GM23338 (cell line): ENCODE measurements at regions not wholly inside any gene's neighbourhood (a gene's known extent, or its start where the extent isn't known, plus 50 kb on each side); places are given as distances from the start of the nearest gene placed in this dataset.

ENCODE experiments used
- ATAC-seq: fragments of 200-7000 bp; cut with Tn5 transposase; 3 replicates; pipeline ENCODE4 v1.9.1; 2020
- DNase-seq: peaks from one replicate; pipeline ENCODE4 v3.0.0-alpha.2; 2015; ENCODE audit warnings: low spot score
- H2AFZ ChIP-seq: fragments of 200-600 bp; sonication (generic); 2 replicates; pipeline ENCODE4 v1.8.0; 2016; ENCODE audit warnings: antibody characterized with exemption, mild to moderate bottlenecking, moderate library complexity
- H3F3A ChIP-seq: fragments of 200-600 bp; sonication (generic); replicated peaks from 2 replicates; pipeline ENCODE4 v1.8.0; 2017; ENCODE audit warnings: antibody characterized with exemption, mixed run types, low read depth
- H3K27ac ChIP-seq: fragments of 200-600 bp; sonication (generic); 2 replicates; pipeline ENCODE4 v1.6.1; 2016; ENCODE audit warnings: low read depth
- H3K27me3 ChIP-seq: fragments of 200-600 bp; sonication (generic); 2 replicates; pipeline ENCODE4 v1.8.0; 2016; ENCODE audit warnings: mild to moderate bottlenecking, mixed run types, moderate library complexity; ENCODE audit not compliant: insufficient read depth
- H3K36me3 ChIP-seq: fragments of 200-600 bp; sonication (generic); 2 replicates; pipeline ENCODE4 v1.8.0; 2016; ENCODE audit warnings: mild to moderate bottlenecking; ENCODE audit not compliant: insufficient read depth
- H3K4me1 ChIP-seq: fragments of 200-600 bp; sonication (generic); 2 replicates; pipeline ENCODE4 v1.8.0; 2016; ENCODE audit warnings: mild to moderate bottlenecking, moderate library complexity; ENCODE audit not compliant: insufficient read depth
- H3K4me2 ChIP-seq: fragments of 200-600 bp; sonication (generic); 2 replicates; pipeline ENCODE4 v1.7.1; 2017; ENCODE audit warnings: mixed run types
- H3K4me3 ChIP-seq: fragments of 200-600 bp; sonication (generic); 2 replicates; pipeline ENCODE4 v1.6.1; 2016; ENCODE audit warnings: mixed run types
- H3K79me2 ChIP-seq: fragments of 200-600 bp; sonication (generic); replicated peaks from 2 replicates; pipeline ENCODE4 v1.8.0; 2017; ENCODE audit warnings: mild to moderate bottlenecking; ENCODE audit not compliant: insufficient read depth
- H3K9me2 ChIP-seq: fragments of 200-600 bp; sonication (generic); 2 replicates; pipeline ENCODE4 v1.8.0; 2017; ENCODE audit not compliant: insufficient read depth
- H4K20me1 ChIP-seq: fragments of 200-600 bp; sonication (generic); replicated peaks from 2 replicates; pipeline ENCODE4 v1.8.0; 2017; ENCODE audit warnings: mild to moderate bottlenecking; ENCODE audit not compliant: insufficient read depth
- H3K27ac Mint-ChIP-seq: 2 replicates; pipeline ENCODE4 v1.8.0; 2020; ENCODE audit warnings: inconsistent platforms, mild to moderate bottlenecking, moderate library complexity, mixed read lengths
- H3K27me3 Mint-ChIP-seq: 3 replicates; pipeline ENCODE4 v1.8.0; 2022; ENCODE audit warnings: low read depth, mild to moderate bottlenecking, moderate library complexity, mixed read lengths, inconsistent platforms; ENCODE audit not compliant: insufficient read depth, poor library complexity
- H3K36me3 Mint-ChIP-seq: 3 replicates; pipeline ENCODE4 v1.8.0; 2021; ENCODE audit warnings: low read depth, mild to moderate bottlenecking, inconsistent platforms, moderate library complexity, mixed read lengths
- H3K4me1 Mint-ChIP-seq: 3 replicates; pipeline ENCODE4 v1.8.0; 2020; ENCODE audit warnings: mild to moderate bottlenecking, inconsistent platforms, mixed read lengths
- H3K4me3 Mint-ChIP-seq: 3 replicates; pipeline ENCODE4 v1.8.0; 2021; ENCODE audit warnings: moderate library complexity, mild to moderate bottlenecking, inconsistent platforms, mixed read lengths
- H3K9me3 Mint-ChIP-seq: 3 replicates; pipeline ENCODE4 v1.8.0; 2020; ENCODE audit warnings: moderate library complexity, mild to moderate bottlenecking, inconsistent platforms, mixed read lengths
- CREB1 ChIP-seq: fragments of 250-450 bp; sonication (Bioruptor Pico); IDR thresholded peaks from 2 replicates; pipeline ENCODE4 v1.5.0; 2020; ENCODE audit warnings: low read depth, mild to moderate bottlenecking, moderate library complexity
- EZH2 ChIP-seq: fragments of 200-600 bp; sonication (generic); IDR thresholded peaks from one replicate; pipeline ENCODE4 v1.8.0; 2017; ENCODE audit warnings: antibody characterized with exemption, mild to moderate bottlenecking, low read depth; ENCODE audit not compliant: unreplicated experiment
- EZH2phosphoT487 ChIP-seq: fragments of 200-600 bp; sonication (generic); IDR thresholded peaks from one replicate; pipeline ENCODE4 v1.8.1; 2018; ENCODE audit warnings: antibody characterized with exemption; ENCODE audit not compliant: unreplicated experiment
- JUNB ChIP-seq: IDR thresholded peaks from one replicate; pipeline ENCODE4 v1.6.1; 2016; ENCODE audit warnings: antibody characterized with exemption; ENCODE audit not compliant: unreplicated experiment
- NANOG ChIP-seq: IDR thresholded peaks from 2 replicates; pipeline ENCODE4 v1.6.1; 2016; ENCODE audit warnings: antibody characterized with exemption, borderline replicate concordance
- POLR2AphosphoS5 ChIP-seq: IDR thresholded peaks from 2 replicates; pipeline ENCODE4 v1.6.1; 2016; ENCODE audit warnings: antibody characterized with exemption, low read depth
- ZNF114 ChIP-seq: fragments of 250-450 bp; sonication (Bioruptor Pico); IDR thresholded peaks from 2 replicates; pipeline ENCODE4 v1.5.0; 2020; ENCODE audit warnings: mild to moderate bottlenecking, moderate library complexity
- ZNF331 ChIP-seq: fragments of 250-450 bp; sonication (Bioruptor Pico); IDR thresholded peaks from 2 replicates; pipeline ENCODE4 v1.5.0; 2020; ENCODE audit warnings: low read depth, mild to moderate bottlenecking, moderate library complexity
- TF ChIP-seq, protein P1 (sequence below), 2 experiments: fragments of 200-600 bp in 1 of 2; sonication (generic) in 1 of 2; conservative IDR thresholded peaks; 2 replicates each; pipeline versions ENCODE4 v1.5.1 to v1.6.1; 2016 to 2017; ENCODE audit warnings: antibody characterized with exemption in 2 of 2, low read depth in 2 of 2, mild to moderate bottlenecking in 2 of 2, moderate library complexity in 1 of 2
- TF ChIP-seq, protein P2 (sequence below): IDR thresholded peaks from 2 replicates; pipeline ENCODE4 v1.6.1; 2016; ENCODE audit warnings: antibody characterized with exemption

DNA sequence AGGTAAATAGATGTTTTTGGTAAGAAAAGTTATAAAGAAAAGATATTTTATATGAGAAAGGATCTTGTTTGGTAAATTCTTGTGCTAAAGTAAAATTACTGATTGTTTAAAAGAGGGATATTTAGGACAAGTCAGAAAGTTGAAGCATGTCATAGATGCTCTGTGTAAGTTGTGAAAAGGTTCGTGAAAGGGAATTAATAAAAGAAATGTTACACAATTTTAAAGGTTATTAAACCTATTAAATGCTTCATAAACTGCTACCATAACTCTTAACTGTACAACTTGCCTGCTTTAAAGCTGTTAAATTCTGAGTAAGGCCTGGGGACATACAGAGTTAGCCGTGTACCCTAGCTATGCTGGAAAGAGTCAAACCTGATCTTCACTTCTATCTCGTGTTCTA lies 634.1 kb downstream of the ACTR3B start:
- no peaks in the 10 kb centered on the region for H3K79me2 ChIP-seq
- peaks cover 97% of the 10 kb centered on the region for H3K9me3 Mint-ChIP-seq

DNA sequence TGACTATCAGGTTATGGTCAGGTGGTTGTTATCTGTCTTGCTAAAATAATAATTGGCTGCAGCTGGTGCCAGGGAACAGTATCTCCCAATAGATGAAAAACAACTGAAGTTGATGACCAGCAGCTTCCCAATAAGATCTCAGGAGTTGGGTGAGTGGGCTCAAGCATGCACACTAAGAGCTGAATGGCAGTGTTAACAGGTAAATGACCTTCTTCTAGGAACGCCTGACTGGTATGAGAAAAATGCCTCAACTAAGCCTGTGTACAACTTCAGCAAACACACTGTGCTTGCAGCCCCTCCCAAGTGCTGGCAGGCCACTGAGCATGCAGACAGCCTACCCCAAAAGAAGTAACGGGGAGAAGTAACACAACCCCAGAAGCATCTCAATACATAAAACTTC lies 636.9 kb downstream of the ACTR3B start:
- no peak for ATAC-seq

More for the DNA sequence above, 634.1 kb downstream of the ACTR3B start:
- peaks cover 30% of the 10 kb centered on the region; the same call in 2 of the 3 replicates for H3K36me3 Mint-ChIP-seq
- no peak overlapping the region for H3K4me3 Mint-ChIP-seq
- TF ChIP-seq CREB1 (CRISPR knock-in tag), result no peak
- TF ChIP-seq, protein P1, sequence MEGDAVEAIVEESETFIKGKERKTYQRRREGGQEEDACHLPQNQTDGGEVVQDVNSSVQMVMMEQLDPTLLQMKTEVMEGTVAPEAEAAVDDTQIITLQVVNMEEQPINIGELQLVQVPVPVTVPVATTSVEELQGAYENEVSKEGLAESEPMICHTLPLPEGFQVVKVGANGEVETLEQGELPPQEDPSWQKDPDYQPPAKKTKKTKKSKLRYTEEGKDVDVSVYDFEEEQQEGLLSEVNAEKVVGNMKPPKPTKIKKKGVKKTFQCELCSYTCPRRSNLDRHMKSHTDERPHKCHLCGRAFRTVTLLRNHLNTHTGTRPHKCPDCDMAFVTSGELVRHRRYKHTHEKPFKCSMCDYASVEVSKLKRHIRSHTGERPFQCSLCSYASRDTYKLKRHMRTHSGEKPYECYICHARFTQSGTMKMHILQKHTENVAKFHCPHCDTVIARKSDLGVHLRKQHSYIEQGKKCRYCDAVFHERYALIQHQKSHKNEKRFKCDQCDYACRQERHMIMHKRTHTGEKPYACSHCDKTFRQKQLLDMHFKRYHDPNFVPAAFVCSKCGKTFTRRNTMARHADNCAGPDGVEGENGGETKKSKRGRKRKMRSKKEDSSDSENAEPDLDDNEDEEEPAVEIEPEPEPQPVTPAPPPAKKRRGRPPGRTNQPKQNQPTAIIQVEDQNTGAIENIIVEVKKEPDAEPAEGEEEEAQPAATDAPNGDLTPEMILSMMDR (conservative IDR thresholded peaks at IDR 0.05; ENCODE audit: low read depth in 2 of 2), result no peak
- TF ChIP-seq EZH2, result no peak
- no peak for TF ChIP-seq EZH2phosphoT487
- no peak for TF ChIP-seq POLR2AphosphoS5
- no peak for TF ChIP-seq ZNF114 (CRISPR knock-in tag)
- no peak overlapping the region for H3K27ac Mint-ChIP-seq
- no peaks in the 10 kb centered on the region for H3F3A ChIP-seq
- peaks cover 4% of the 10 kb centered on the region; the same call in 1 of the 2 replicates for H3K36me3 ChIP-seq
- no peak overlapping the region for H2AFZ ChIP-seq
- H3K4me2 ChIP-seq, result no peak overlapping the region
- no peak overlapping the region for H3K27ac ChIP-seq
- H3K27me3 ChIP-seq, result no peaks in the 10 kb centered on the region
- peak; percentile 28 for DNase-seq
- no peaks in the 10 kb centered on the region for H3K4me1 Mint-ChIP-seq
- peaks cover 3% of the 10 kb centered on the region for H3K27me3 Mint-ChIP-seq
- H3K4me3 ChIP-seq, result no peak overlapping the region
- no peak for ATAC-seq
- no peaks in the 10 kb centered on the region for H4K20me1 ChIP-seq
- H3K4me1 ChIP-seq, result no peaks in the 10 kb centered on the region
- H3K9me2 ChIP-seq, result no peaks in the 10 kb centered on the region

More for the DNA sequence above, 636.9 kb downstream of the ACTR3B start:
- peaks cover 5% of the 10 kb centered on the region for H3K27me3 Mint-ChIP-seq
- Histone ChIP-seq H3K27me3 (no peaks in the 10 kb centered on the region), H2AFZ (no peak overlapping the region), H3K4me2 (no peak overlapping the region), H3K4me3 (no peak overlapping the region), H3K79me2 (no peaks in the 10 kb centered on the region), H3K27ac (no peak overlapping the region), H3K36me3 (peaks cover 4% of the 10 kb centered on the region; the same call in 1 of the 2 replicates), H3K9me2 (no peaks in the 10 kb centered on the region), H4K20me1 (no peaks in the 10 kb centered on the region), H3F3A (no peaks in the 10 kb centered on the region), H3K4me1 (no peaks in the 10 kb centered on the region)
- H3K27ac Mint-ChIP-seq, result no peak overlapping the region
- H3K9me3 Mint-ChIP-seq, result peaks cover 97% of the 10 kb centered on the region
- no peaks in the 10 kb centered on the region; the same call in 2 of the 3 replicates for H3K4me1 Mint-ChIP-seq
- TF ChIP-seq ZNF114 (CRISPR knock-in tag) (no peak), POLR2AphosphoS5 (no peak), ZNF331 (CRISPR knock-in tag) (no peak), EZH2 (no peak), JUNB (no peak), NANOG (no peak)
- TF ChIP-seq, protein P2, sequence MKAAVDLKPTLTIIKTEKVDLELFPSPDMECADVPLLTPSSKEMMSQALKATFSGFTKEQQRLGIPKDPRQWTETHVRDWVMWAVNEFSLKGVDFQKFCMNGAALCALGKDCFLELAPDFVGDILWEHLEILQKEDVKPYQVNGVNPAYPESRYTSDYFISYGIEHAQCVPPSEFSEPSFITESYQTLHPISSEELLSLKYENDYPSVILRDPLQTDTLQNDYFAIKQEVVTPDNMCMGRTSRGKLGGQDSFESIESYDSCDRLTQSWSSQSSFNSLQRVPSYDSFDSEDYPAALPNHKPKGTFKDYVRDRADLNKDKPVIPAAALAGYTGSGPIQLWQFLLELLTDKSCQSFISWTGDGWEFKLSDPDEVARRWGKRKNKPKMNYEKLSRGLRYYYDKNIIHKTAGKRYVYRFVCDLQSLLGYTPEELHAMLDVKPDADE, result no peak
- TF ChIP-seq, protein P1 (conservative IDR thresholded peaks at IDR 0.05; ENCODE audit: low read depth in 2 of 2), result no peak
- peaks cover 14% of the 10 kb centered on the region; the same call in 2 of the 3 replicates for H3K36me3 Mint-ChIP-seq
- no peak for DNase-seq
- H3K4me3 Mint-ChIP-seq, result no peak overlapping the region
